ENCODE measurements at regions not wholly inside any gene's neighbourhood (a gene's known extent, or its start where the extent isn't known, plus 50 kb on each side); places are given as distances from the start of the nearest gene placed in this dataset.

GRCh38 chr13:58994077-58994476 is 1169.7 kb downstream of the DIAPH3 start:
- Histone ChIP-seq H3K9ac (no peak overlapping the region), H3K27me3 (ENCODE audit: insufficient read depth, low read depth) (no peaks in the 10 kb centered on the region), H4K20me1 (ENCODE audit: insufficient read depth) (no peaks in the 10 kb centered on the region), H3K4me3 (IDR thresholded peaks at IDR 0.05; ENCODE audit: insufficient read depth, low read depth, low read length) (no peak overlapping the region), H3K4me1 (ENCODE audit: low read depth, poor library complexity, severe bottlenecking) (no peaks in the 10 kb centered on the region), H3K36me3 (ENCODE audit: insufficient read depth) (no peaks in the 10 kb centered on the region), H3K79me2 (ENCODE audit: insufficient read depth, low read depth) (no peaks in the 10 kb centered on the region), H3K27ac (no peak overlapping the region), H3K4me2 (no peak overlapping the region), H2AFZ (ENCODE audit: low read depth) (no peak overlapping the region)
- TF ChIP-seq, protein P1, sequence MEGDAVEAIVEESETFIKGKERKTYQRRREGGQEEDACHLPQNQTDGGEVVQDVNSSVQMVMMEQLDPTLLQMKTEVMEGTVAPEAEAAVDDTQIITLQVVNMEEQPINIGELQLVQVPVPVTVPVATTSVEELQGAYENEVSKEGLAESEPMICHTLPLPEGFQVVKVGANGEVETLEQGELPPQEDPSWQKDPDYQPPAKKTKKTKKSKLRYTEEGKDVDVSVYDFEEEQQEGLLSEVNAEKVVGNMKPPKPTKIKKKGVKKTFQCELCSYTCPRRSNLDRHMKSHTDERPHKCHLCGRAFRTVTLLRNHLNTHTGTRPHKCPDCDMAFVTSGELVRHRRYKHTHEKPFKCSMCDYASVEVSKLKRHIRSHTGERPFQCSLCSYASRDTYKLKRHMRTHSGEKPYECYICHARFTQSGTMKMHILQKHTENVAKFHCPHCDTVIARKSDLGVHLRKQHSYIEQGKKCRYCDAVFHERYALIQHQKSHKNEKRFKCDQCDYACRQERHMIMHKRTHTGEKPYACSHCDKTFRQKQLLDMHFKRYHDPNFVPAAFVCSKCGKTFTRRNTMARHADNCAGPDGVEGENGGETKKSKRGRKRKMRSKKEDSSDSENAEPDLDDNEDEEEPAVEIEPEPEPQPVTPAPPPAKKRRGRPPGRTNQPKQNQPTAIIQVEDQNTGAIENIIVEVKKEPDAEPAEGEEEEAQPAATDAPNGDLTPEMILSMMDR (conservative IDR thresholded peaks at IDR 0.05; ENCODE audit: low read depth, low read length): no peak

DNA sequence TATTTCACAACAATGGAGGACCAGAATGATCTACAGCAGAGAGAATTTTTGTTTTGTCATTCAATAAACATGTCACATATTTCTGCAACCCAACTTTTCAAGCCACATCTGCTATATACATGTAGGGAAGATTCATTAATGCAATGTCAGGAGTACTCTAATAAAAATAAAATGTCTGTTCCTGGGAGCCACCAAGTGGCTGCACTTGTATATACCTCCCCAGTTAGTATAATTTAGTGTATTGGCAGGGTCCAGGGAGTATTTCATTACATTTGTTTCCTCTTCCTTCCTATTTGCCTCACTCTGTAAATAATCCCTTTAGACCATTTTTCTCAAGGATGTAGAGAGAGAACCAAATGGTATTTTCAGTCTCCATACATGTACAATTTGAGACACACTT is 1169.0 kb downstream of the DIAPH3 start:
- TF ChIP-seq, protein P1 (conservative IDR thresholded peaks at IDR 0.05; ENCODE audit: low read depth, low read length): no peak

DNA sequence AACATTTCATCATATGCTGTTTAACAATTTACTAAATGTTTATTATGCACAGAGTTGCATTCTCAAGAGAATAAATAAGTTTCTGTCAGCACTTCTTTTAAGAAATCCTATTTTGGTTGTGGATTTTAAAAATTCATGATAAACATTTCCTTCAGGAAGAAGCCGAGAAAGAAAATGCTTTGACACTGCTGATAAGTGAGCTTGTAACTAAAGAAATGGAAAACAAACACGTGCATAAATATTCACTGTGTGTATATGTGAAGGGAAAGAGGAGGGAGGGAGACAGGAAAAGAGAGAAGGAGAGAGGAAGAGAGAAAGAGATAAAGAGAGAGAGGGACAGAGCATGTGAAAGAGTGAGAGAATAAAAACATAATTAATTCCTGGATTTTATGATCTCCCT is 1165.0 kb downstream of the DIAPH3 start:
- no peaks in the 10 kb centered on the region for H4K20me1 ChIP-seq (ENCODE audit: insufficient read depth)
- H3K27me3 ChIP-seq (ENCODE audit: insufficient read depth, low read depth): no peaks in the 10 kb centered on the region
- no peaks in the 10 kb centered on the region for H3K79me2 ChIP-seq (ENCODE audit: insufficient read depth, low read depth)
- no peak overlapping the region for H3K27ac ChIP-seq
- H3K4me1 ChIP-seq (ENCODE audit: low read depth, poor library complexity, severe bottlenecking): no peaks in the 10 kb centered on the region
- H3K4me3 ChIP-seq (IDR thresholded peaks at IDR 0.05; ENCODE audit: insufficient read depth, low read depth, low read length): no peak overlapping the region
- no peak overlapping the region for H3K4me2 ChIP-seq
- H3K9ac ChIP-seq: no peak overlapping the region
- no peak overlapping the region for H2AFZ ChIP-seq (ENCODE audit: low read depth)
- TF ChIP-seq, protein P1 (conservative IDR thresholded peaks at IDR 0.05; ENCODE audit: low read depth, low read length): no peak
- H3K36me3 ChIP-seq (ENCODE audit: insufficient read depth): no peaks in the 10 kb centered on the region

More for the DNA sequence above, 1169.0 kb downstream of the DIAPH3 start:
- H4K20me1 ChIP-seq (ENCODE audit: insufficient read depth): no peaks in the 10 kb centered on the region
- H3K36me3 ChIP-seq (ENCODE audit: insufficient read depth): no peaks in the 10 kb centered on the region
- H3K27ac ChIP-seq: no peak overlapping the region
- H3K9ac ChIP-seq: no peak overlapping the region
- H3K79me2 ChIP-seq (ENCODE audit: insufficient read depth, low read depth): no peaks in the 10 kb centered on the region
- H3K4me3 ChIP-seq (IDR thresholded peaks at IDR 0.05; ENCODE audit: insufficient read depth, low read depth, low read length): no peak overlapping the region
- no peaks in the 10 kb centered on the region for H3K4me1 ChIP-seq (ENCODE audit: low read depth, poor library complexity, severe bottlenecking)
- no peak overlapping the region for H2AFZ ChIP-seq (ENCODE audit: low read depth)
- no peaks in the 10 kb centered on the region for H3K27me3 ChIP-seq (ENCODE audit: insufficient read depth, low read depth)
- H3K4me2 ChIP-seq: no peak overlapping the region

- Histone ChIP-seq H4K20me1 (ENCODE audit: insufficient read depth) (no peaks in the 10 kb centered on the region), H3K4me1 (ENCODE audit: low read depth, poor library complexity, severe bottlenecking) (no peaks in the 10 kb centered on the region), H3K27ac (no peak overlapping the region), H3K4me3 (IDR thresholded peaks at IDR 0.05; ENCODE audit: insufficient read depth, low read depth, low read length) (no peak overlapping the region), H3K36me3 (ENCODE audit: insufficient read depth) (no peaks in the 10 kb centered on the region), H2AFZ (ENCODE audit: low read depth) (no peak overlapping the region), H3K9ac (no peak overlapping the region), H3K4me2 (no peak overlapping the region), H3K79me2 (ENCODE audit: insufficient read depth, low read depth) (no peaks in the 10 kb centered on the region), H3K27me3 (ENCODE audit: insufficient read depth, low read depth) (no peaks in the 10 kb centered on the region)
- TF ChIP-seq, protein P1 (conservative IDR thresholded peaks at IDR 0.05; ENCODE audit: low read depth, low read length): no peak
These were observed 1163.9 kb downstream of the DIAPH3 start for GRCh38 chr13:58999851-59000250.
